ENCODE measurements at regions not wholly inside any gene's neighbourhood (a gene's known extent, or its start where the extent isn't known, plus 50 kb on each side); places are given as distances from the start of the nearest gene placed in this dataset.
"Not testable (repeated sequence)": the region's sequence is repeated elsewhere in the genome, so short reads cannot be mapped to it uniquely, and the experiment has no call there.

DNA sequence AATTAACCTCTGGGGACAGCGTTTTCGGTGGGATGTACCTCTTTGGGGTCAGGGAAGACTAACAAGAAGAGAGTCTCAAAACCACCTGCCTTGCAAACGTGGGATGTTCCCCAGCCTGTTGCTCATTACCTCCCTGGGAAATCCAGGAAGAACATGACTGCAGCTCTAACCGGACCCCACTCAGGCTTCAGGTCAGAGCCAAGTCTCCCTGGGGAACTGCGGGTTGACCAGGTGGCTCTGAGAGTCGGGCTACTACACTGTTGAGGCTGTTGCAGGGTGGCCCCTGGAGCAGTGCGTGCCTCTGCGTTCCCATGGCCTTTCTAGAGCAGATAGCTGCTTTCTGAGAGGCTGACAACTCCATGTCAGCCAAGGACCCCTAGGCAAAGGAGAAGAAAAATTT, 309.1 kb downstream of the FOXL1 start:
- Mint-ChIP-seq H3K27ac (no peak overlapping the region), H3K27me3 (peaks cover 5% of the 10 kb centered on the region), H3K36me3 (no peaks in the 10 kb centered on the region), H3K4me1 (ENCODE audit: low read depth) (no peaks in the 10 kb centered on the region), H3K9me3 (ENCODE audit: low read depth) (no peaks in the 10 kb centered on the region), H3K4me3 (no peak overlapping the region)

DNA sequence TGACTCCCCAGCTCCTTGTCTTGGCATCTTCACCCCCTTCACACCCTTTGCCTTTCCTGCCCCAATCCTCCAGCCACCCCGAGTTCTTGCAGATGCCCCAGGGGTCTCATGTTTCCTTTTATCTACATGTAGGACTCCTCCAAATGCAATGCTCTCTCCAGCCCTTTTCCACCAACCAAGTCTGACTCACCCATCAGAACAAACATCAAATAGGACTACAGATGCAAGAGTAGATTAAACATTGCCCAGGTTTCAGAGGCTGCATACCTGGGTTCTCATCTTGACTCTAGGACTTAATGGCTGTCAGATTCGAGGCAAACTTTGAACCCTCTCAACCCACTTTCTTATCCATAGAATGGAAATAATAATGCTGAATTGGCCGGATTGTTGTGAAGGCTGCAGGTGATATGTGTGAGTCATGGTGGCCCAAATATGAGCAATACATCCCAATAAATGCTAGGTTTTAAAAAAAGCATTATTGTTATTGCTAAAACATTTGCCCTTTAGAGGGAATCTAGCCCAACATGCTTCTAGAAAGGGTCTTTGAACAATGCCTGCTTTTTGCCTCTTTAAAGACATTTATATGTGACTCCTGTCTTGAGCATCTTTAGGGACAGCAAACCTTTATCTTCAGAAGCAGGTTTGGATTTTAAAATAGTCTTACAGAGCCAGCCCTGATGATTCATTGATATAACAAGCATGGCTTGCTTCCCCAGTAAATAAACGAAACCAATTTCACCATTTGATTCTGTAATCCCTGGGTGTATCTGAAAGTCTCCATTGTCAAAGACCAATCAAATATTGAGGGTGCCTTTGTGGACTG, 310.1 kb downstream of the FOXL1 start:
- H3K36me3 Mint-ChIP-seq: no peaks in the 10 kb centered on the region
- H3K27me3 Mint-ChIP-seq: peaks cover 8% of the 10 kb centered on the region
- H3K4me1 Mint-ChIP-seq (ENCODE audit: low read depth): no peaks in the 10 kb centered on the region
- no peak overlapping the region for H3K27ac Mint-ChIP-seq
- H3K9me3 Mint-ChIP-seq (ENCODE audit: low read depth): no peaks in the 10 kb centered on the region
- H3K4me3 Mint-ChIP-seq: no peak overlapping the region

DNA sequence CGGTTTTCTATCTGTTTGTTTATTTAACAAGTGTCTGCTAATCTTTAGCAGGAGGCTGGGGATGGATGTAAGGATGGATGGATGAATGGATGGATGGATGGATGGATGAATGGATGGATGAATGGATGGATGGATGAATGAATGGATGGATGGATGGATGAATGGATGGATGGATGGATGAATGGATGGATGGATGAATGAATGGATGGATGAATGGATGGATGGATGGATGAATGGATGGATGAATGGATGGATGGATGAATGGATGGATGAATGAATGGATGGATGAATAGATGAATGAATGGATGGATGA, 310.7 kb downstream of the FOXL1 start:
- not testable (repeated sequence) for H3K27me3 Mint-ChIP-seq; H3K27ac Mint-ChIP-seq; H3K4me3 Mint-ChIP-seq; H3K4me1 Mint-ChIP-seq (ENCODE audit: low read depth); H3K9me3 Mint-ChIP-seq (ENCODE audit: low read depth); H3K36me3 Mint-ChIP-seq

DNA sequence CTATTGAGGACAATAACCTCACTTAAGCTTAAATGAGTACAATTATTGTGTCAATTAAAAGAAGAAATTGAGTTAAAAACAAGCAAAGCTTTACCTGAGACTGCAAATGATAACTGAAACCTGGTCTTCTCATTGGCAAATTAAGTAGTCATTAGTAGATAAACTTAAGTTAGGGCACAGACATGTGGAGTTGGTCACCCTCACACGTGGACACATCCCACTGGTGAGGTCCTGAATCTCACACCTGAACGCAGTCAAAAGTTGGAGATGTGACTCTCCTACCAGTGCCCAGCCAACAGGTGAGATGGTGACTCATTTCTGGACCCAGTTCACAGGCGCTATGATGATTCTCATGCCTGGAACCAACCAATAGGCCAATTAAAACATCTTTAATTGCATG, 311.6 kb downstream of the FOXL1 start:
- Mint-ChIP-seq H3K4me3 (no peak overlapping the region), H3K27me3 (peaks cover 6% of the 10 kb centered on the region), H3K9me3 (ENCODE audit: low read depth) (no peaks in the 10 kb centered on the region), H3K4me1 (ENCODE audit: low read depth) (no peaks in the 10 kb centered on the region), H3K27ac (no peak overlapping the region), H3K36me3 (no peaks in the 10 kb centered on the region)

DNA sequence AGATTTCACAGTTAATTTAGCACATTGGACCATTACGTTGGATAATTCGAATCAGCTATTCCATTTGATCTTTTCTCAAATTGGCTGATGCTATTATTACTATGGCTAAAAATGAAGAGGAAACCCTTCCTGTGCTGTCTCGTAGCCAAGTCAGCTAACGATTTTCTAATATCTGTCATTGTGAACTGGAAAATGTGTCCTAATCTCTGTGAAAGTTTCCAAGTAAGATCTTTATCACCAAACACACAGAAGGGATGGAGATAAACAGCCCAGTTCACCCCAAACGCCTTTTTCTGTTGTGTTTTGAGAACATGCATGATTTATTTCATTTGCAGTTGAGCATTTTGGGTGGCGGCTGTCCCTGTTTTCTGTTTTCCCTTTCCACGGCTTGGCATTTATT, 312.8 kb downstream of the FOXL1 start:
- H3K9me3 Mint-ChIP-seq (ENCODE audit: low read depth): no peaks in the 10 kb centered on the region
- no peak overlapping the region for H3K4me3 Mint-ChIP-seq
- H3K4me1 Mint-ChIP-seq (ENCODE audit: low read depth): no peaks in the 10 kb centered on the region
- no peak overlapping the region for H3K27ac Mint-ChIP-seq
- no peaks in the 10 kb centered on the region for H3K36me3 Mint-ChIP-seq
- H3K27me3 Mint-ChIP-seq: peaks cover 6% of the 10 kb centered on the region

DNA sequence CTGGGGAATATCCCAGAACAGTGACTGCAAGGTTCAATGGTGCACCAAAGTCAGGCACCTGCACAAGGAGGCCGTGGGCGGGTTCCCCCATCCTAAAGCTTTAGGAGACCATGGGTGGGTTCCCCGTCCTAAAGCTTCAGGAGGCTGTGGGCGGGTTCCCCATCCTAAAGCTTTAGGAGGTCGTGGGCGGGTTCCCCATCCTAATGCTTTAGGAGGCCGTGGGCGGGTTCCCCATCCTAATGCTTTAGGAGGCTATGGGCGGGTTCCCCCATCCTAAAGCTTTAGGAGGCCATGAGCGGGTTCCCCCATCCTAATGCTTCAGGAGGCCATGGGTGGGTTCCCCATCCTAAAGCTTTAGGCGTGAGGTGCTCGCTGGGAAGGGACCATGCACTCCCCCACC, 313.3 kb downstream of the FOXL1 start:
- Mint-ChIP-seq H3K36me3 (no peaks in the 10 kb centered on the region), H3K27ac (no peak overlapping the region), H3K4me1 (ENCODE audit: low read depth) (no peaks in the 10 kb centered on the region), H3K9me3 (ENCODE audit: low read depth) (no peaks in the 10 kb centered on the region), H3K27me3 (peaks cover 6% of the 10 kb centered on the region), H3K4me3 (no peak overlapping the region)

DNA sequence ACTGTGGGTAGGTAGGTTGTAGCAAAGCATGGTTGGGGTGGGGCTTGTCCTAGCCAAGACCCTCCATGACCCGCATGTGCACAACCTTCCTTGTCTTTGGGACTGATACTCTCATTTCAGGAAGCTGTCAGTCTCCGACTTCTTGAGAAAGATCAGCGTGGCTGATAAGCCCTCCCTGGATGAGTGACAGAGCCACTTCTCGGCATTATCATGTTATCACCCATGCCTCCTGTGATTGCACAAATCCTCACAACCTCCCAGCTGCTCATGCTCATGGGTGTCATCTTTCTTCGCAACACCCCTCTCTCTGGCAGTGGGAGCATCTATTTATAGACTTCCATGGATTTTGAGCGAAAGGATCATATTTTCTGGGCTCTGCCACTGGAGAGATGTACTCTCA, 314.2 kb downstream of the FOXL1 start:
- Mint-ChIP-seq H3K4me3 (no peak overlapping the region), H3K27me3 (peaks cover 6% of the 10 kb centered on the region), H3K4me1 (ENCODE audit: low read depth) (no peaks in the 10 kb centered on the region), H3K27ac (no peak overlapping the region), H3K9me3 (ENCODE audit: low read depth) (no peaks in the 10 kb centered on the region), H3K36me3 (no peaks in the 10 kb centered on the region)

DNA sequence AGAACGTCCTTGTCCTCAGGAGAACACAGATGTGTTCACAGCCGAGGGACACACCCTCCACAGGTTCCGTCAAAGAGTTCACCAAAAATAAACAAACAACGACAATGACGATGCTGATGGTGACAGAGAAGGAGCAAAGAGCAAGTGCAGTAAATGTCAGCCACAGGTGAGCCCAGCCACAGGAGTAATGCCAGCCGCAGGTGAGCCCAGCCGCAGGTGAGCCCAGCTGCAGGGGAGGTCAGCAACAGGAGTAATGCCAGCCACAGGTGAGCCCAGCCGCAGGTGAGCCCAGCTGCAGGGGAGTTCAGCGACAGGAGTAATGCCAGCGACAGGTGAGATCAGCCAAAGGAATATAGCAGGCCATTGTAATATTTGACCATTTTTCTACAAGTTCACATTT, 315.2 kb downstream of the FOXL1 start:
- Mint-ChIP-seq H3K9me3 (ENCODE audit: low read depth) (no peaks in the 10 kb centered on the region), H3K4me1 (ENCODE audit: low read depth) (no peaks in the 10 kb centered on the region), H3K4me3 (no peak overlapping the region), H3K27ac (no peak overlapping the region), H3K36me3 (no peaks in the 10 kb centered on the region), H3K27me3 (peaks cover 5% of the 10 kb centered on the region)

DNA sequence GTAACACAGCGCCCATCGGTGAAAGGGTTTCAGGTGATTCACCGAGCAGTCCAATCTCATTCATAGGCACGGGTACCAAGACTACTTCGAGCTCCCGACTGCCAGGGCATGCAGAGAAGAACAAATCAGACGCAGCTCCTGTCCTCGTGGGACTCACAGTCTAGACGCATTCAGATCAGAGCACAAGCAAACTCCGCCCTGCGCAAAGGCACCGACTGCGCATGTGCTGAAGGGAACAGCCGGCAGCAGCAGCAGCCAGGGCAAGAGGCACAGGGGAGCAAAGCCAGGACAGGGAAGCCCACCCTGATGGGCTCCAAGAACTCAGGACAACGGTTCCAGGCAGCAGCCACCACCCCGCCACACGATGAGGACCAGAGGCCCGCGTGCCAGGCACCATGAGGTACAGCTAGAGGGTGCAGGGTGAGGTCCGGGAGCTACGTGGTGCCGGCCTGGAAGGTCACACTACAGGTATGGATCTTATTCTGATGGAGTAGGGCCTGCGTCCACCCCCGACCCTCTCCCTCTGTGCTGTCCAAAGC, 315.7 kb downstream of the FOXL1 start:
- H3K9me3 Mint-ChIP-seq (ENCODE audit: low read depth): no peaks in the 10 kb centered on the region
- no peak overlapping the region for H3K4me3 Mint-ChIP-seq
- H3K27me3 Mint-ChIP-seq: peaks cover 5% of the 10 kb centered on the region
- H3K36me3 Mint-ChIP-seq: no peaks in the 10 kb centered on the region
- H3K27ac Mint-ChIP-seq: no peak overlapping the region
- no peaks in the 10 kb centered on the region for H3K4me1 Mint-ChIP-seq (ENCODE audit: low read depth)

DNA sequence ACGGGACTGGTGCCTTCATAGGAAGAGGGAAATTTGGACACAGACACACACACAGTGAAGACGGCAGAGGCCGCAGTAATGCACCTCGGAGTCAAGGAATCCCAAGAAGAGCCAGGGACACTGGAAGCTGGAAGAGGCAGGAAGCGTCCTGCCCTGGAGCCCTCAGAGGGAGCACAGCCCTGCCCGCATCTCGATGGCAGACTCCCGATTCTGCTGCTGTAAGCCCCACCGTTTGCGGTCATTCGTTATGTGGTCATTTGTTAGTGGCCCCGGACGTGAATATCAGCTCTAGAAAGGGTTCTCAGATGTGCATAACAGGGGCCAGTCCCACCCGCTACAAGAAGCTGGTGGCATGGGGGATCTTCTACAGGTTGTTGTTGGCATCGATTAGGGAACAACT, 316.6 kb downstream of the FOXL1 start:
- H3K36me3 Mint-ChIP-seq: no peaks in the 10 kb centered on the region
- H3K9me3 Mint-ChIP-seq (ENCODE audit: low read depth): no peaks in the 10 kb centered on the region
- H3K27me3 Mint-ChIP-seq: peaks cover 5% of the 10 kb centered on the region
- no peak overlapping the region for H3K4me3 Mint-ChIP-seq
- no peak overlapping the region for H3K27ac Mint-ChIP-seq
- H3K4me1 Mint-ChIP-seq (ENCODE audit: low read depth): no peaks in the 10 kb centered on the region

DNA sequence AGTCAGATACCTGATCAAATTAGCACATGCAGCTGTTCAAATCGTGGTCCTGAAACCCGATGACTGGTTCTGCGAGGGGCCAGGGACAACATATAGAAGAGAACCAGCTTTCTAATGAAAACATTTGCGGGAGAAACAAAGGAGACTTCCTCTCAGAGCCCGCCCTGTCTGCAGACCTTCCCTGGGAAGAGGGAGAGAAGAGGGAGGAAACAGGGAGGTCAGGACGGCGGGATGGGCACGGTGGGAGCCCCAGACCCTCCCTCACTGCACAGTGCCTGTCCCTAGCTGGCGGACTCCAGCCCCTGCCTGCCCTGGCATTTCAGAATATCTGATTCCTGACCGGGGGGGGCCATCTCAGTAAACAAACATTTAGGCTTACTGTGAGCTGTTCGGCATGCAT, 317.3 kb downstream of the FOXL1 start:
- Mint-ChIP-seq H3K36me3 (no peaks in the 10 kb centered on the region), H3K27me3 (peaks cover 5% of the 10 kb centered on the region), H3K27ac (no peak overlapping the region), H3K9me3 (ENCODE audit: low read depth) (no peaks in the 10 kb centered on the region), H3K4me1 (ENCODE audit: low read depth) (no peaks in the 10 kb centered on the region), H3K4me3 (no peak overlapping the region)

DNA sequence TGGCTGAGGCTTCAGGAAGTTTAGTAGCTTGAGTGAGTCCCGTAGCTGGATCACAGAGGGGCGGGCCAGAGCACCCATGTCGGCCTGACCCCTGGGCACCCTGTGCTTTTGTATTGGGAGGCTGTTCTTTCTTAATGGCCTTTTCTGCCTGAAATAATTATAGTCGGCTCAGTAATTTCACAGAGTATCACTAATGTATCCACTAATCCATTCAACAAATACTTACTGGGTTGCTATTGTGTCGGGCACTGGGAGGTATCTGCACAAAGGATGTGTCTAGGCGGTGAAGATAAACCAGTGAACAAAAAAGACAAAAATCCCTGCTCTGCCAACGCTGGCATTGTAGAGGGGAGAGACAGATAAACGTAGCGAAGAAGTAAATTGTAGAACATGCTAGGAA, 318.6 kb downstream of the FOXL1 start:
- no peaks in the 10 kb centered on the region for H3K4me1 Mint-ChIP-seq (ENCODE audit: low read depth)
- H3K4me3 Mint-ChIP-seq: no peak overlapping the region
- peaks cover 7% of the 10 kb centered on the region for H3K27me3 Mint-ChIP-seq
- H3K9me3 Mint-ChIP-seq (ENCODE audit: low read depth): no peaks in the 10 kb centered on the region
- H3K27ac Mint-ChIP-seq: no peak overlapping the region
- no peaks in the 10 kb centered on the region for H3K36me3 Mint-ChIP-seq

DNA sequence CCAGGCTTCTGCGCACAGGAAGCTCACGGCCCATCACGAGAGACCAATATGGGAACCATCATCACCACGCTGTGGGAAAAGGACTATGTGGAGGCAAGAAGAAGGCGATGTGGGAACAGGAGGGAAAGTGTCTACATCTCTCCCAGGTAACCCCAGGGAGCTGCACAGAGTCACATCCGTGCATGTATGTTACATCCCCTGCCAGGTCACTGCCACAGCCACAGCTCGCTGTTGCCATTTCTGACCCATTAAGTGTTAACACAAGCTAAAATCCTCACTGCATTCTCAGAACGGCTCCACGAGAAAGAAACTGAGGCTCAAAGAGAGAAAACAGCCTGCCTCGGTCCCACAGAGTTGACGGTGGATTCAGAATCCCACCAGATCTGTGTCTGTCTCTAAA, 319.1 kb downstream of the FOXL1 start:
- Mint-ChIP-seq H3K4me1 (ENCODE audit: low read depth) (no peaks in the 10 kb centered on the region), H3K9me3 (ENCODE audit: low read depth) (no peaks in the 10 kb centered on the region), H3K27me3 (peaks cover 7% of the 10 kb centered on the region), H3K27ac (no peak overlapping the region), H3K4me3 (no peak overlapping the region), H3K36me3 (no peaks in the 10 kb centered on the region)

DNA sequence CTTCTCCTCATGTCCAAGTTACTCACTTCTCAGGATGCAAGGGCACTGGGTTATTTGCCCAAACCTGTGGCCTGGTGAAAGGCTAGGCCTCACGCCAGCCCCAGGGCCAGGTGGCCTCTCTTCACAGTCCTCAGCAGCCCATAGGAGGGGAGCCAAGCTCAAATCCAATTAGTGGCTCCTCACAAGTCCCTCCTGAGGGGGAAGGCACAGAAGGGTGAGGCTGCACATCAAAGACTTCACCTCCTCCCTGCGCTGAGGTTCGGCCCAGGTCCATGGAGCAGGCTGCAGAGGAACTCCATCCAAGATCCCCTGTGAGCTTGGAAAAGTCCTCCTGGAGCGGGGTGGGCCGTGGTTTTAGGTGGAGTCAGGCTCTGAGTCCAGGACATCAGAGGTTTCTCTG, 320.0 kb downstream of the FOXL1 start:
- Mint-ChIP-seq H3K27me3 (peaks cover 5% of the 10 kb centered on the region), H3K27ac (no peak overlapping the region)

DNA sequence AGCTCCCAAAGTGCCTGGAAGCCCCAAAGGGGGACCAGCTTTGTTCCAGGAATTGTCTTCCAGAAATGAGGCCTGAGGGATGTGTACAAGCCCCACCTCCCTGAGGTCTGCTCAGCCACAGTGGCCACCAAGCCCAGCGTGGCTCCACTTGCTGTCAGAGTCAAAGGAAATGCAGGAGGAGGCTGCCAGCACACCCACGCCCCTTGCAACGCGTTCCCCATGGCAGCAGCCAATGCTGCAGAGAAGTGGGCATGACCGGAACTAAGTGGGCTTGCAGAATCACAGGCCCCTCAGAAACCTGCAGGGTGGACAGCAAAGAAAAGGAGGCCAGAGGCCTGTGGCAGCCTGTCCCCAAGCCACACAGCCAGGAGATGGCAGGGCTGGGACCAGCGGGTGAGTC, 320.8 kb downstream of the FOXL1 start:
- H3K4me1 Mint-ChIP-seq (ENCODE audit: low read depth): no peaks in the 10 kb centered on the region

More for the DNA sequence above, 320.0 kb downstream of the FOXL1 start:
- no peaks in the 10 kb centered on the region for H3K36me3 Mint-ChIP-seq
- H3K4me1 Mint-ChIP-seq (ENCODE audit: low read depth): no peaks in the 10 kb centered on the region
- no peak overlapping the region for H3K4me3 Mint-ChIP-seq
- H3K9me3 Mint-ChIP-seq (ENCODE audit: low read depth): no peaks in the 10 kb centered on the region

DNA sequence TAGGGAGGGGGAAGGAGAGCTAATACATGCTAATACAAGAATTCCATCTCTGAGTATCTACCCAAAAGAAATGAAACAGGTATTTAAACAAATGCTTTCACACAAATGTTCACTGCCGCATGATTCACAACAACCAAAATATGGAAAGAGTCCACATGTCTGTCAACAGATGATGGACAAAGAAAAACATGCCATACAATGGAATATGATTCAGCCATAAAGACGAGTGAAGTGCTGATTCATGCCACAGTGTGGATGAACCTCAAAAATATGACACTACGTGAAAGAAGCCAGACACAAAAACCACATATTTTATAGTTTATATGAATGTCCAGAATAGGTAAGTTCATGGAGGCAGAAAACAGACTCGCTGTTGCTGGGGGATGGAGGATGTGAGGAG, 321.4 kb downstream of the FOXL1 start:
- Mint-ChIP-seq H3K9me3 (ENCODE audit: low read depth) (no peaks in the 10 kb centered on the region), H3K4me1 (ENCODE audit: low read depth) (no peaks in the 10 kb centered on the region), H3K4me3 (no peak overlapping the region), H3K27me3 (peaks cover 2% of the 10 kb centered on the region), H3K27ac (no peak overlapping the region), H3K36me3 (no peaks in the 10 kb centered on the region)

More for the DNA sequence above, 320.8 kb downstream of the FOXL1 start:
- H3K4me3 Mint-ChIP-seq: no peak overlapping the region
- peaks cover 2% of the 10 kb centered on the region for H3K27me3 Mint-ChIP-seq
- no peaks in the 10 kb centered on the region for H3K9me3 Mint-ChIP-seq (ENCODE audit: low read depth)
- no peak overlapping the region for H3K27ac Mint-ChIP-seq
- no peaks in the 10 kb centered on the region for H3K36me3 Mint-ChIP-seq
